ENCODE measurements at regions not wholly inside any gene's neighbourhood (a gene's known extent, or its start where the extent isn't known, plus 50 kb on each side); places are given as distances from the start of the nearest gene placed in this dataset.

DNA sequence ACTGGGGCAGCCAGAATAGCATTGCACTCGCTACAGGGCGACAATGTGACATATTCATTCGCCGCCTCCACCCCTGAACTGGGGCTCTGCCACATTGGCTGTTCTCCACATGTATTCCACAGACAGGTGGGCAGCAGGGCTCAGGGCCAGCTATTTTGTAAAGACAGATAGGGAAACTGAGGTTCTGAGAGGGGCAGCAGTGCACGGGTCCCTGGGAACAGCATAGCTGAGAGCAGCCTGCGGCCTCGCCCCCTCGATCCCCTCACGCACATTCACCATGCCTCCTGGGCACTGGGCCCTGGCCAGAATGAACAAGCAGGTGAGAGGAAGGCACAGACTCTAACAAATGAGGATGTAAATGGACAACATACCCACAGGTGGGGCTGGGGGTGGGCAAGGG, 75.0 kb upstream of the SPATA12 start:
- H3K4me1 ChIP-seq (ENCODE audit: control insufficient read depth, insufficient read depth, low read length): peaks cover 19% of the 10 kb centered on the region

More for the DNA sequence above, 75.0 kb upstream of the SPATA12 start:
- no peak for TF ChIP-seq SMC3 (IDR thresholded peaks at IDR 0.05; ENCODE audit: low read depth, low read length)
- no peak for TF ChIP-seq CEBPB (IDR thresholded peaks at IDR 0.05; ENCODE audit: low read depth, low read length)
- no peak for TF ChIP-seq ELK1 (IDR thresholded peaks at IDR 0.05; ENCODE audit: borderline replicate concordance, low read depth, low read length)
- TF ChIP-seq FOS (IDR thresholded peaks at IDR 0.05; ENCODE audit: low read depth, low read length): no peak
- no peak for TF ChIP-seq BHLHE40 (IDR thresholded peaks at IDR 0.05; ENCODE audit: low read depth, low read length)
- no peak for TF ChIP-seq RAD21 (IDR thresholded peaks at IDR 0.05; ENCODE audit: low read length)
- no peak for TF ChIP-seq NFE2L2 (IDR thresholded peaks at IDR 0.05; ENCODE audit: low read depth, low read length)
- no peak for TF ChIP-seq MXI1 (IDR thresholded peaks at IDR 0.05; ENCODE audit: borderline replicate concordance, low read depth, low read length)
- TF ChIP-seq CTCF (conservative IDR thresholded peaks at IDR 0.05; ENCODE audit: low read depth, low read length): no peak
- TF ChIP-seq RFX5 (IDR thresholded peaks at IDR 0.05; ENCODE audit: low read depth, low read length): no peak
- no peak for TF ChIP-seq POLR2A (IDR thresholded peaks at IDR 0.05; ENCODE audit: low read depth, low read length)
- no peak for TF ChIP-seq RCOR1 (IDR thresholded peaks at IDR 0.05; ENCODE audit: insufficient replicate concordance, low read length)
- TF ChIP-seq CHD1 (IDR thresholded peaks at IDR 0.05; ENCODE audit: low read depth, low read length): no peak
- TF ChIP-seq MAFK (IDR thresholded peaks at IDR 0.05; ENCODE audit: low read depth, low read length): no peak
- TF ChIP-seq MAZ (IDR thresholded peaks at IDR 0.05; ENCODE audit: borderline replicate concordance, low read depth, low read length): no peak
- TF ChIP-seq USF2 (IDR thresholded peaks at IDR 0.05; ENCODE audit: low read depth, low read length): no peak
- no CpG with 5 or more reads among the region's 9 CpGs for WGBS, 2 experiments (ENCODE audit: extremely low coverage in 2 of 2, insufficient read length in 1 of 2)
- Histone ChIP-seq H3K4me3 (ENCODE audit: insufficient read depth, low read depth, low read length) (no peak overlapping the region), H3K23ac (ENCODE audit: low read depth, low read length) (no peak overlapping the region), H3K27ac (ENCODE audit: insufficient read depth, low read length) (peak overlapping the region; percentile 27; the same call in 1 of the 2 replicates), H2AK9ac (replicated peaks; ENCODE audit: low read depth, low read length, poor library complexity) (peak overlapping the region; percentile 52), H3K27me3 (ENCODE audit: control insufficient read depth, insufficient read depth, low read length) (peaks cover 12% of the 10 kb centered on the region), H3K14ac (replicated peaks; ENCODE audit: low read depth, low read length) (no peak overlapping the region), H3K9me3 (ENCODE audit: control insufficient read depth, insufficient read depth, low read length) (no peaks in the 10 kb centered on the region), H2BK15ac (ENCODE audit: low read depth, low read length) (no peak overlapping the region), H3K4ac (ENCODE audit: low read depth, low read length) (no peak overlapping the region), H3K4me2 (ENCODE audit: low read depth, low read length) (no peak overlapping the region), H4K91ac (ENCODE audit: insufficient read depth, low read depth, low read length) (no peak overlapping the region), H3K79me1 (ENCODE audit: low read depth in 1 of 2, low read length in 2 of 2) (no peaks in the 10 kb centered on the region), H3K56ac (ENCODE audit: extremely low read depth, insufficient read depth, low read length) (no peak overlapping the region), H4K8ac (ENCODE audit: low read depth in 2 of 2, low read length in 2 of 2) (no peak overlapping the region), H2AFZ (replicated peaks; ENCODE audit: low read length, poor library complexity) (no peak overlapping the region), H2BK120ac (ENCODE audit: low read depth, low read length) (no peak overlapping the region), H3K36me3 (ENCODE audit: control insufficient read depth, insufficient read depth, low read length) (no peaks in the 10 kb centered on the region), H2BK20ac (ENCODE audit: low read depth, low read length) (no peak overlapping the region), H2BK5ac (ENCODE audit: low read depth, low read length, poor library complexity, severe bottlenecking) (no peak overlapping the region), H2AK5ac (ENCODE audit: low read depth, low read length) (no peak overlapping the region), H3K9ac (ENCODE audit: low read depth, low read length) (no peak overlapping the region), H3K9me1 (ENCODE audit: insufficient read depth, low read length) (peaks cover 12% of the 10 kb centered on the region), H4K20me1 (ENCODE audit: insufficient read depth, low read length) (peaks cover 5% of the 10 kb centered on the region; the same call in 1 of the 2 replicates), H4K5ac (ENCODE audit: low read depth, low read length) (no peak overlapping the region), H3K18ac (ENCODE audit: low read depth, low read length) (no peak overlapping the region; the same call in 1 of the 2 replicates)
- in situ Hi-C loops (cut with MboI; ENCODE audit: low sequenced_read_pairs): loop anchor here (5.0 kb wide), 2 partner anchors 188 to 283 kb away; no protein-coding TSS in a partner anchor
- dilution Hi-C loops (cut with HindIII; ENCODE audit: low sequenced_read_pairs, unreplicated experiment): no loop called here
- DNase-seq (no peak), ATAC-seq (ENCODE audit: low read depth) (no peak)
- ChIA-PET POLR2A (ENCODE audit: unreplicated experiment) (no interaction called here), CTCF (no interaction called here)
- BruUV-seq (replicated peaks): no TSS peak
- intact Hi-C loops (cut with micrococcal nuclease): loop anchor here (5.0 to 10.0 kb wide), 2 partner anchors 128 to 431 kb away; partner anchors contain the start of gene CCDC66
